Astrocyte of the cerebellum (primary cell): ENCODE measurements at regions not wholly inside any gene's neighbourhood (a gene's known extent, or its start where the extent isn't known, plus 50 kb on each side); places are given as distances from the start of the nearest gene placed in this dataset.

Source experiments
- DNase-seq: peaks from one replicate; pipeline ENCODE4 v3.0.0-alpha.2; 2011; ENCODE audit warnings: low read depth
- H3K4me3 ChIP-seq: 2 replicates; pipeline ENCODE4 v1.5.1; 2011; ENCODE audit warnings: mild to moderate bottlenecking, low read depth, low read length, moderate library complexity
- in situ Hi-C: cut with HindIII; loops from 2 replicates; pipeline ENCODE4 v1.10.0; 2017; ENCODE audit warnings: low sequenced_read_pairs
- TF ChIP-seq, protein P1 (sequence below): IDR thresholded peaks from 2 replicates; pipeline ENCODE4 v1.5.1; 2012; ENCODE audit warnings: low read length, low read depth, moderate library complexity, mild to moderate bottlenecking; ENCODE audit errors: missing control alignments

DNA sequence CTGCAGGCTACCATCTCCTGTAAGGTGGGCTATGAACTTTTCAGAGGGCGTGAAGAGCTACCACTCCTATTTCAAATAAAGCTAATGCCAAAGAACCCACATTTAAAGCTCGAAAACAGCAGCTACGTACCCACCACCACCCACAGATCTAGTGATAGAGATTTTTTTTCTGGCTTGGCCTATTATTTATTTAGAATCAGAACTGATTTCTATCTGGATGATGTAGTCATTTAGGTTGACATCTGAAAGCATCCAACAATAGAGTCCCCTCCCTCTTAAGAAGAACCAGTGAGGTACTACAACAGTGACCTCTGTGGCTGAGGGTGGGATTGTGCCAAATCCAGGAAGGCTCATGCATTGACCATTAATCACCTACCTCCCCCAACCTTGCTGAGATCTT, 113.8 kb upstream of the ADO start:
- no peak for DNase-seq
- in situ Hi-C loops: no loop called here
- TF ChIP-seq, protein P1, sequence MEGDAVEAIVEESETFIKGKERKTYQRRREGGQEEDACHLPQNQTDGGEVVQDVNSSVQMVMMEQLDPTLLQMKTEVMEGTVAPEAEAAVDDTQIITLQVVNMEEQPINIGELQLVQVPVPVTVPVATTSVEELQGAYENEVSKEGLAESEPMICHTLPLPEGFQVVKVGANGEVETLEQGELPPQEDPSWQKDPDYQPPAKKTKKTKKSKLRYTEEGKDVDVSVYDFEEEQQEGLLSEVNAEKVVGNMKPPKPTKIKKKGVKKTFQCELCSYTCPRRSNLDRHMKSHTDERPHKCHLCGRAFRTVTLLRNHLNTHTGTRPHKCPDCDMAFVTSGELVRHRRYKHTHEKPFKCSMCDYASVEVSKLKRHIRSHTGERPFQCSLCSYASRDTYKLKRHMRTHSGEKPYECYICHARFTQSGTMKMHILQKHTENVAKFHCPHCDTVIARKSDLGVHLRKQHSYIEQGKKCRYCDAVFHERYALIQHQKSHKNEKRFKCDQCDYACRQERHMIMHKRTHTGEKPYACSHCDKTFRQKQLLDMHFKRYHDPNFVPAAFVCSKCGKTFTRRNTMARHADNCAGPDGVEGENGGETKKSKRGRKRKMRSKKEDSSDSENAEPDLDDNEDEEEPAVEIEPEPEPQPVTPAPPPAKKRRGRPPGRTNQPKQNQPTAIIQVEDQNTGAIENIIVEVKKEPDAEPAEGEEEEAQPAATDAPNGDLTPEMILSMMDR: no peak
- H3K4me3 ChIP-seq: no peak overlapping the region

DNA sequence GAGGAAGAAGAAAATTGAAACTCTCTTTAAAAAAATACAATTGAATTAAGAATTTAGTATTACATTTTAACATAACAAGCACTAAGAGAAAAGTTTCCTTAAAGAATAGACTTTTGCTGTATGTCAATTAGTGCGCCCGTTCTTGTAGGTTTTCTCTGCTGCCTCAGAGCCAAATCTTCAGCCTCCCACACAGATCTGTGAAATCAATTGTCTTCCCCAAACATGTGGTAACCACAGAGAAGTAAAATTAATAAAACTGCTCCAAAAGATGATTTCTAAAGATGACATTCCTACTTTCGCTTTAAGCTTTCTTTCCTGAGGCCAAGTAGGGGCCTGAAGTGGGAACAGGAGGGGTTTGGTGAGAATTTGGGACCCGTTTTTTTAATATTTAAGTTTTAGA, 113.2 kb upstream of the ADO start:
- DNase-seq: no peak
- in situ Hi-C loops: no loop called here
- no peak overlapping the region for H3K4me3 ChIP-seq
- TF ChIP-seq, protein P1: no peak

GRCh38 chr10:62692085-62692484, 112.4 kb upstream of the ADO start:
- in situ Hi-C loops: no loop called here

DNA sequence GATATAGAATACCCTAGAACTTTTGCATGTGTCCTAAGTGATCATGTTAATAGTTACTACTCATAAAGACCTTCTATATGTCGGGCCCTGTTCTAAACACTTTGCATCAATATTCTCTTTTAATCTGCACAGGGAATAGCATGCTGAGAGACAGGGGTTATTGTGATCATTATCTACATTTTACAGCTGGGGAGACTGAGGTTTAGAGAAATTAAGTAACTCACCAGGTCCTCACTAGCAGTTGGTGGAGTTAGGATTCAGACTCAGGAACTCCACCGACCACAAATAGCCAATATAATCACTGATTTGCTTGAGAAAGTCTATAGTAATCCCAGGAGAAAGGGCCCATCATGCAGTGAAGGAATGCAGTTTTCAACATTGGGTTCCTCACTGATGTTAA, 111.2 kb upstream of the ADO start:
- in situ Hi-C loops: no loop called here
- TF ChIP-seq, protein P1: no peak
- no peak for DNase-seq

More at GRCh38 chr10:62692085-62692484, 112.4 kb upstream of the ADO start:
- no peak overlapping the region for H3K4me3 ChIP-seq
- DNase-seq: no peak
- TF ChIP-seq, protein P1: no peak

GRCh38 chr10:62694537-62695126, 109.9 kb upstream of the ADO start:
- in situ Hi-C loops: no loop called here
- no peak overlapping the region for H3K4me3 ChIP-seq
- TF ChIP-seq, protein P1: no peak
- no peak for DNase-seq

More for the DNA sequence above, 111.2 kb upstream of the ADO start:
- no peak overlapping the region for H3K4me3 ChIP-seq

DNA sequence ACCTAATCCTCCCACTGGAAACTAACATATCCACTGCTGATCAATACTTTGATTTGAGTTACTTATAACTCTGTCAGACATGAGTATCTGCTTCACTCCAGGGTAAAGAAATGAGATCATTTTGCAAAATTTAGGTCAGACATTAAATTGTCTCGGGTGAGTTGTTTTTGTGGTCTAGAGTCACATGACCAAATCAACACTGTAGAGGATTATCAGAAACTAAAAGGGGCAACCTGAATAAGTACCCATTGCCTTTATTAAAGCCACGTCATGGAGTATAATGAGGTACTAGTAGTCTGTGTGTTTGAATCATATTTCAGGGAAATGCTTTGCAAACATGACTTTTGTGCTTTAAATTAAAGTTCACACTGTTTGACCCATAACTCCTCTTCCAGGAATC, 107.7 kb upstream of the ADO start:
- TF ChIP-seq, protein P1: no peak
- no peak overlapping the region for H3K4me3 ChIP-seq
- in situ Hi-C loops: no loop called here
- no peak for DNase-seq
